ENCODE measurements at regions not wholly inside any gene's neighbourhood (a gene's known extent, or its start where the extent isn't known, plus 50 kb on each side); places are given as distances from the start of the nearest gene placed in this dataset.

GRCh38 chr1:187816646-187817045 is 987.9 kb downstream of the PLA2G4A start:
- H4K20me1 ChIP-seq (ENCODE audit: insufficient read depth, low read length): no peaks in the 10 kb centered on the region
- no peak overlapping the region for H3K27ac ChIP-seq (ENCODE audit: low read length)
- no peaks in the 10 kb centered on the region for H3K9me3 ChIP-seq (replicated peaks; ENCODE audit: insufficient read depth, low read length)
- no peak for TF ChIP-seq EZH2 (optimal IDR thresholded peaks at IDR 0.05; ENCODE audit: low read depth, low read length)
- TF ChIP-seq CTCF (IDR thresholded peaks at IDR 0.05; ENCODE audit: low read length): no peak
- no peak for TF ChIP-seq EZH2phosphoT487 (IDR thresholded peaks at IDR 0.05; ENCODE audit: low read length)
- H3K9me2 ChIP-seq (replicated peaks; ENCODE audit: insufficient read depth, low read length): no peaks in the 10 kb centered on the region
- no peak overlapping the region for H3K9ac ChIP-seq (ENCODE audit: low read length)
- no peak for DNase-seq
- H3K27me3 ChIP-seq (replicated peaks; ENCODE audit: insufficient read depth, low read length): no peaks in the 10 kb centered on the region
- H3K36me3 ChIP-seq (replicated peaks; ENCODE audit: insufficient read depth, low read length): no peaks in the 10 kb centered on the region
- no peaks in the 10 kb centered on the region for H3K79me2 ChIP-seq (ENCODE audit: low read length)
- no peak overlapping the region for H2AFZ ChIP-seq (ENCODE audit: low read length)
- no peak overlapping the region for H3K4me2 ChIP-seq (ENCODE audit: low read depth, low read length)
- H3K4me1 ChIP-seq (ENCODE audit: low read length): no peaks in the 10 kb centered on the region
- H3K4me3 ChIP-seq (ENCODE audit: low read length): no peak overlapping the region
- no peaks in the 10 kb centered on the region for H3F3A ChIP-seq (ENCODE audit: insufficient read depth, low read length)

- Histone ChIP-seq H3K27ac (ENCODE audit: low read length) (no peak overlapping the region), H3K9me3 (replicated peaks; ENCODE audit: insufficient read depth, low read length) (no peaks in the 10 kb centered on the region)
Observed at GRCh38 chr1:187817782-187818181, 989.0 kb downstream of the PLA2G4A start.

GRCh38 chr1:187819086-187819485 is 990.3 kb downstream of the PLA2G4A start:
- TF ChIP-seq EZH2phosphoT487 (IDR thresholded peaks at IDR 0.05; ENCODE audit: low read length): no peak
- TF ChIP-seq EZH2 (optimal IDR thresholded peaks at IDR 0.05; ENCODE audit: low read depth, low read length): no peak
- no peak for TF ChIP-seq CTCF (IDR thresholded peaks at IDR 0.05; ENCODE audit: low read length)
- Histone ChIP-seq H3K9me2 (replicated peaks; ENCODE audit: insufficient read depth, low read length) (no peaks in the 10 kb centered on the region), H3K27ac (ENCODE audit: low read length) (no peak overlapping the region), H3K4me1 (ENCODE audit: low read length) (no peaks in the 10 kb centered on the region), H3K4me3 (ENCODE audit: low read length) (no peak overlapping the region), H3K27me3 (replicated peaks; ENCODE audit: insufficient read depth, low read length) (no peaks in the 10 kb centered on the region), H3K79me2 (ENCODE audit: low read length) (no peaks in the 10 kb centered on the region), H3K9ac (ENCODE audit: low read length) (no peak overlapping the region), H4K20me1 (ENCODE audit: insufficient read depth, low read length) (no peaks in the 10 kb centered on the region), H2AFZ (ENCODE audit: low read length) (no peak overlapping the region), H3K4me2 (ENCODE audit: low read depth, low read length) (no peak overlapping the region), H3F3A (ENCODE audit: insufficient read depth, low read length) (no peaks in the 10 kb centered on the region), H3K9me3 (replicated peaks; ENCODE audit: insufficient read depth, low read length) (no peaks in the 10 kb centered on the region), H3K36me3 (replicated peaks; ENCODE audit: insufficient read depth, low read length) (no peaks in the 10 kb centered on the region)
- DNase-seq: no peak

More at GRCh38 chr1:187817782-187818181, 989.0 kb downstream of the PLA2G4A start:
- no peak overlapping the region for H2AFZ ChIP-seq (ENCODE audit: low read length)
- H3K9ac ChIP-seq (ENCODE audit: low read length): no peak overlapping the region
- H3K4me1 ChIP-seq (ENCODE audit: low read length): no peaks in the 10 kb centered on the region
- peak; percentile 12; the same call in 1 of the 2 replicates for TF ChIP-seq CTCF (IDR thresholded peaks at IDR 0.05; ENCODE audit: low read length)
- TF ChIP-seq EZH2 (optimal IDR thresholded peaks at IDR 0.05; ENCODE audit: low read depth, low read length): no peak
- H3K36me3 ChIP-seq (replicated peaks; ENCODE audit: insufficient read depth, low read length): no peaks in the 10 kb centered on the region
- no peak overlapping the region for H3K4me3 ChIP-seq (ENCODE audit: low read length)
- H3K27me3 ChIP-seq (replicated peaks; ENCODE audit: insufficient read depth, low read length): no peaks in the 10 kb centered on the region
- no peaks in the 10 kb centered on the region for H3K79me2 ChIP-seq (ENCODE audit: low read length)
- H3F3A ChIP-seq (ENCODE audit: insufficient read depth, low read length): no peaks in the 10 kb centered on the region
- no peaks in the 10 kb centered on the region for H4K20me1 ChIP-seq (ENCODE audit: insufficient read depth, low read length)
- H3K9me2 ChIP-seq (replicated peaks; ENCODE audit: insufficient read depth, low read length): no peaks in the 10 kb centered on the region
- no peak overlapping the region for H3K4me2 ChIP-seq (ENCODE audit: low read depth, low read length)
- no peak for DNase-seq

Data from MM.1S (cell line).